Effector memory CD4-positive, alpha-beta T cell (primary cell): ENCODE measurements at regions not wholly inside any gene's neighbourhood (a gene's known extent, or its start where the extent isn't known, plus 50 kb on each side); places are given as distances from the start of the nearest gene placed in this dataset.

Experiments
- DNase-seq, 3 donors: peaks; one replicate each; pipeline ENCODE4 v3.0.0-alpha.2; 2020
- H3K27ac ChIP-seq: 2 replicates; pipeline ENCODE4 v1.7.0; 2013; ENCODE audit warnings: mild to moderate bottlenecking, low read length, moderate library complexity; ENCODE audit not compliant: insufficient read depth, poor library complexity, severe bottlenecking
- H3K27me3 ChIP-seq: replicated peaks from 2 replicates; pipeline ENCODE4 v1.7.0; 2013; ENCODE audit warnings: mild to moderate bottlenecking, low read length; ENCODE audit not compliant: insufficient read depth, control insufficient read depth, poor library complexity, severe bottlenecking
- H3K36me3 ChIP-seq: 2 replicates; pipeline ENCODE4 v1.7.0; 2013; ENCODE audit warnings: mild to moderate bottlenecking, low read length, moderate library complexity; ENCODE audit not compliant: control insufficient read depth, insufficient read depth
- H3K4me1 ChIP-seq: 2 replicates; pipeline ENCODE4 v1.7.0; 2013; ENCODE audit warnings: low read length, mild to moderate bottlenecking; ENCODE audit not compliant: control insufficient read depth, insufficient read depth, poor library complexity, severe bottlenecking
- H3K4me3 ChIP-seq: 2 replicates; pipeline ENCODE4 v1.7.0; 2013; ENCODE audit warnings: low read length, low read depth, mild to moderate bottlenecking; ENCODE audit not compliant: insufficient read depth, poor library complexity, severe bottlenecking
- H3K9me3 ChIP-seq: 2 replicates; pipeline ENCODE4 v1.7.0; 2013; ENCODE audit warnings: mild to moderate bottlenecking, low read length, moderate library complexity; ENCODE audit not compliant: control insufficient read depth

DNA sequence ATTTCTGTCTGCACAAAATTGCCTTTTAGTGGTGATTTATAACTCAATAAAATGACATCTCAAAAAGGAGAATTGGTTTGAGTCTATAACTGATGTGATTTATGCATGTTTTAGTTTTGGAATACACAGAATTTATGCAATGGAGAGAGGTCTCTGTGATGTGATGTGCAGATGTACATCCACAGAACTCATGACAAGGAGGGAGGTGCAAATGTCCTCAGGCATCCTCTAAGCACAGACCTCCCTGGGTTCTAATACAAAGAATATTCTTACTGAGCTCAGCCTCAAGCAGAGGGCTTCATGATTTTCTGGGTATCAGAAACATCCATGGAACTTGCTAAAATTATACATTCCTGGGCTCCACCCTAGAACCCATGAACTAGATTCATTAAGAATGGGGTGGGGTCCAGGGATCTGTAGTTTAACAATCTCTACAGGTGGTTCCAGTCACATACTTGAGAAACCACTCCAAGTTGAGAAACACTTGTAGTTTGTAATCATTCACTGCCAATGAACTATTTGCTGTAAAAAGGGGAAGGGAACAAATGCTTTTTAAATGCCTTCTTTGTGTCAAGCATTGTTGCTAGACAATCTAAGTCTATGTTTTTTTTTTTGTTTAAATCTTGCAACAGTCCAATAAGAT lies 60.2 kb upstream of the NEDD9 start:
- H3K27ac ChIP-seq, result no peak overlapping the region
- no peaks in the 10 kb centered on the region for H3K4me1 ChIP-seq
- H3K36me3 ChIP-seq, result peaks cover 11% of the 10 kb centered on the region
- no peak for DNase-seq
- no peaks in the 10 kb centered on the region for H3K9me3 ChIP-seq
- no peak overlapping the region for H3K4me3 ChIP-seq
- H3K27me3 ChIP-seq, result no peaks in the 10 kb centered on the region

- Histone ChIP-seq H3K27ac (no peak overlapping the region), H3K9me3 (no peaks in the 10 kb centered on the region), H3K36me3 (peaks cover 11% of the 10 kb centered on the region), H3K4me1 (no peaks in the 10 kb centered on the region), H3K4me3 (no peak overlapping the region), H3K27me3 (no peaks in the 10 kb centered on the region)
- no peak for DNase-seq
Observed at GRCh38 chr6:11292091-11292490, 59.6 kb upstream of the NEDD9 start.

GRCh38 chr6:11291582-11291981 lies 59.1 kb upstream of the NEDD9 start:
- Histone ChIP-seq H3K9me3 (no peaks in the 10 kb centered on the region), H3K27ac (no peak overlapping the region)

DNA sequence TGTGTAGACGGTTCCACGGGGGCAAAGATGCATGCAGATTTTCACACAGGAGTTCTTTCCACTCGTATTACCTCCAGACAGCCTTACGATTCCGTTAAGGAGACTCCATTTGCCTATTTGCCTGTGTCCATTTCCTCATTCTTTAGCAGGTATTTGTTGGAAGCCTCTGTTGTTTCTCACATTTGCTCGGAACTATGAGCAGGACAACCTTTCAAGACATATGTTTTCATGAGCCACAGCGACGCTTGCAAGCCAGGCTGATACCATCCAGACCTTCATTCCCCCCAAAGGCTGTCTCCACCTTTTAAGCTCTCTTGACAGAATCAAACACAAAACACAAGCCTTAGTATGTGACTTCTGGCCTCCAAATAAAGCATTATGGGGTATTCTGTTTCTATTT lies 57.6 kb upstream of the NEDD9 start:
- H3K36me3 ChIP-seq, result no peaks in the 10 kb centered on the region
- no peaks in the 10 kb centered on the region for H3K9me3 ChIP-seq
- no peak overlapping the region for H3K4me3 ChIP-seq
- H3K27ac ChIP-seq, result no peak overlapping the region
- no peaks in the 10 kb centered on the region for H3K4me1 ChIP-seq
- H3K27me3 ChIP-seq, result no peaks in the 10 kb centered on the region
- no peak for DNase-seq

More at GRCh38 chr6:11291582-11291981, 59.1 kb upstream of the NEDD9 start:
- Histone ChIP-seq H3K27me3 (no peaks in the 10 kb centered on the region), H3K36me3 (peaks cover 11% of the 10 kb centered on the region), H3K4me3 (no peak overlapping the region), H3K4me1 (no peaks in the 10 kb centered on the region)
- DNase-seq, result no peak

DNA sequence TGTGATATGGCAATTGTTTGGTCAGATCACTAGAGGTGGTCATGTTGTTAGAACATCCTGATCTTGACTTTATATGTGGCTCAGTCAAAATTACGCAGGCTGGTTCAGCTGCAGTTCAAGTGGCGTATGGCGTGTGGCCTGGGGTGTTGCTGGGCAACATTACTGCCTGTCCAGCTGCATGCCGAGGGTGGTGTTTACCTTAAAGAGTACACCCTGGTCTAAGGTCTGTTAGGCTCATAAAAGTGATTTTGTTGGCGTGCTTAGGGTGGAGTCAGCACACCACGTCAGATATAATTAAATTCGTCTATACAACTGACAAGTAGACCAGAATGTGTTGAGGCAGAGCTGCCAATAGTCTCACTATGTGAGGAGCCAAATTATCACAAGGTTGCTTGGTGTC lies 55.6 kb upstream of the NEDD9 start:
- Histone ChIP-seq H3K27ac (no peak overlapping the region), H3K4me1 (no peaks in the 10 kb centered on the region), H3K27me3 (no peaks in the 10 kb centered on the region), H3K36me3 (no peaks in the 10 kb centered on the region), H3K4me3 (no peak overlapping the region), H3K9me3 (no peaks in the 10 kb centered on the region)
- DNase-seq, result no peak

GRCh38 chr6:11284996-11285395 lies 52.5 kb upstream of the NEDD9 start:
- no peaks in the 10 kb centered on the region for H3K27me3 ChIP-seq
- no peaks in the 10 kb centered on the region for H3K9me3 ChIP-seq
- H3K36me3 ChIP-seq, result no peaks in the 10 kb centered on the region
- DNase-seq, result no peak
- H3K27ac ChIP-seq, result no peak overlapping the region
- H3K4me1 ChIP-seq, result no peaks in the 10 kb centered on the region
- H3K4me3 ChIP-seq, result no peak overlapping the region

DNA sequence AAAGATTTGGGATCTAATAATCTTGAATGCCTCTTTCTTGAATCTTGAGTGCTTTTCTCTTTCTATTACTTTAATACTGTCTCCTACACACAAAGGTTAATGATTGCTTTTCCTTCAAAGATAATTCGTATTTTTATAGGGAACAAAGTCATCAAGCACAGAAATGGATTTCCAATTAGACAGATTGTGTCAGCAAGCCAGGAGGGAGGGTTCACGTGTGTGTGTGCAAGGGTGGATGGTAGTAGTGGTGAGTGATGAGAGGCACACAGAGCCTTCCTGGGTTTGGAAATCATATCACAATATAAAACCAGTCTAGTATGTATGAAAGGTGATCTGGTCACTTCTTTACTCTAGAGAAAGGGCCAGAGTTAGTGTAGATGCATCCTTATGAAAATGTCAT lies 51.2 kb upstream of the NEDD9 start:
- H3K27ac ChIP-seq, result no peak overlapping the region
- no peak overlapping the region for H3K4me3 ChIP-seq
- no peaks in the 10 kb centered on the region for H3K9me3 ChIP-seq
- H3K36me3 ChIP-seq, result no peaks in the 10 kb centered on the region
- no peak for DNase-seq
- H3K27me3 ChIP-seq, result no peaks in the 10 kb centered on the region
- no peaks in the 10 kb centered on the region for H3K4me1 ChIP-seq

DNA sequence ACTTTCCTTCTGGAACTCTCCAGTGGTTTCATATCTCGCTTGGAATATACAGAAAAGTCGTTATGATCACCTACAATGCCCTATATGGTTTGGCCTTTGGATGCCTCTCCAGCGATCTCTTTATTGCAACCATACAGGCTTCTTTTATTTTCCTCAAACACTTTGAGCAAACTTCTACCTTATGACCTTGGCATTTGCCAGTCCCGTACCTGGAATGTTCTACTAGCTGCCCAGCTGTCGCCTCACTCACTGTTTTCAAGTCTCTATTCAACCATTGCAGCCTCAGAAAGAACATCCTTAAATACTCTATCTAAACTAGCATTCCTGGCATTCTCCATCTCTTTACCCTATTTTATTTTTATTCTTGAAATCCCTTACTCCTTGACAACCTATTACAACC lies 50.4 kb upstream of the NEDD9 start:
- DNase-seq, result no peak
- H3K9me3 ChIP-seq, result no peaks in the 10 kb centered on the region
- H3K4me3 ChIP-seq, result no peak overlapping the region
- H3K36me3 ChIP-seq, result no peaks in the 10 kb centered on the region
- H3K27me3 ChIP-seq, result no peaks in the 10 kb centered on the region
- peaks cover 3% of the 10 kb centered on the region for H3K4me1 ChIP-seq
- H3K27ac ChIP-seq, result no peak overlapping the region
